HG03025 (cell line): ENCODE measurements at regions not wholly inside any gene's neighbourhood (a gene's known extent, or its start where the extent isn't known, plus 50 kb on each side); places are given as distances from the start of the nearest gene placed in this dataset.

Source experiments
- ATAC-seq: cut with Tn5 transposase; IDR thresholded peaks from one replicate; pipeline ENCODE4 v1.9.1; 2021; ENCODE audit warnings: mild to moderate bottlenecking, moderate library complexity; ENCODE audit not compliant: unreplicated experiment, low FRiP score

GRCh38 chr2:108067820-108068405 is 81.6 kb downstream of the SLC5A7 start:
- no peak for ATAC-seq

GRCh38 chr2:108069515-108070310 is 83.4 kb downstream of the SLC5A7 start:
- ATAC-seq, result no peak

GRCh38 chr2:108073415-108074072 is 87.2 kb downstream of the SLC5A7 start:
- no peak for ATAC-seq

- ATAC-seq, result no peak
Observed at GRCh38 chr2:108074150-108074549, 87.8 kb downstream of the SLC5A7 start.

- no peak for ATAC-seq
Observed at GRCh38 chr2:108074946-108075345, 88.6 kb downstream of the SLC5A7 start.

- no peak for ATAC-seq
Observed at GRCh38 chr2:108076527-108076926, 90.2 kb downstream of the SLC5A7 start.

- ATAC-seq, result no peak
Observed at GRCh38 chr2:108079736-108080135, 93.4 kb downstream of the SLC5A7 start.

GRCh38 chr2:108080177-108080576 is 93.9 kb downstream of the SLC5A7 start:
- no peak for ATAC-seq

- ATAC-seq, result no peak
Observed at GRCh38 chr2:108082978-108083377, 96.7 kb downstream of the SLC5A7 start.

GRCh38 chr2:108084311-108084710 is 98.0 kb downstream of the SLC5A7 start:
- ATAC-seq, result no peak

GRCh38 chr2:108092886-108093285 is 106.6 kb downstream of the SLC5A7 start:
- no peak for ATAC-seq

- no peak for ATAC-seq
Observed at GRCh38 chr2:108101481-108101880, 115.2 kb downstream of the SLC5A7 start.

- no peak for ATAC-seq
Observed at GRCh38 chr2:108106731-108107130, 120.4 kb downstream of the SLC5A7 start.

- ATAC-seq, result no peak
Observed at GRCh38 chr2:108111936-108112335, 125.6 kb downstream of the SLC5A7 start.

- ATAC-seq, result no peak
Observed at GRCh38 chr2:108115868-108116267, 123.9 kb upstream of the SULT1C3 start.

GRCh38 chr2:108118996-108119395 is 120.8 kb upstream of the SULT1C3 start:
- ATAC-seq, result no peak

GRCh38 chr2:108119492-108119891 is 120.3 kb upstream of the SULT1C3 start:
- ATAC-seq, result no peak

GRCh38 chr2:108124736-108125495 is 114.9 kb upstream of the SULT1C3 start:
- ATAC-seq, result no peak

- ATAC-seq, result no peak
Observed at GRCh38 chr2:108125581-108125980, 114.2 kb upstream of the SULT1C3 start.

- ATAC-seq, result no peak
Observed at GRCh38 chr2:108128249-108128648, 111.5 kb upstream of the SULT1C3 start.

- ATAC-seq, result no peak
Observed at GRCh38 chr2:108129636-108130035, 110.1 kb upstream of the SULT1C3 start.
